NCI-H69 (cell line): ENCODE measurements at regions not wholly inside any gene's neighbourhood (a gene's known extent, or its start where the extent isn't known, plus 50 kb on each side); places are given as distances from the start of the nearest gene placed in this dataset.
A peak's percentile ranks its signal among the peaks of the same experiment; 100 is the strongest.
"Not testable (repeated sequence)": the region's sequence is repeated elsewhere in the genome, so short reads cannot be mapped to it uniquely, and the experiment has no call there.

ENCODE experiments used
- DNase-seq: peaks from one replicate; lab custom pipeline; 2025; lab: John Stamatoyannopoulos, UW

GRCh38 chr6:854406-855118 is 161.6 kb upstream of the EXOC2 start:
- DNase-seq: no peak

GRCh38 chr6:852216-852615 is 159.3 kb upstream of the EXOC2 start:
- not testable (repeated sequence) for DNase-seq

- no peak for DNase-seq
These were observed 156.2 kb upstream of the EXOC2 start for GRCh38 chr6:849075-849506.

- no peak for DNase-seq
These were observed 152.6 kb upstream of the EXOC2 start for GRCh38 chr6:845566-845965.

GRCh38 chr6:845101-845500 is 152.2 kb upstream of the EXOC2 start:
- no peak for DNase-seq

- no peak for DNase-seq
These were observed 149.2 kb upstream of the EXOC2 start for GRCh38 chr6:842141-842540.

- no peak for DNase-seq
These were observed 148.6 kb upstream of the EXOC2 start for GRCh38 chr6:841569-841968.

GRCh38 chr6:839201-839600 is 146.3 kb upstream of the EXOC2 start:
- no peak for DNase-seq

GRCh38 chr6:837380-837779 is 144.4 kb upstream of the EXOC2 start:
- DNase-seq: no peak

GRCh38 chr6:836276-836853 is 143.4 kb upstream of the EXOC2 start:
- DNase-seq: no peak

- DNase-seq: no peak
These were observed 142.7 kb upstream of the EXOC2 start for GRCh38 chr6:835476-836160.

- no peak for DNase-seq
These were observed 141.9 kb upstream of the EXOC2 start for GRCh38 chr6:834866-835265.

- DNase-seq: no peak
These were observed 141.3 kb upstream of the EXOC2 start for GRCh38 chr6:834190-834589.

GRCh38 chr6:832804-833203 is 139.9 kb upstream of the EXOC2 start:
- DNase-seq: not testable (repeated sequence)

- DNase-seq: peak; percentile 79
These were observed 137.9 kb upstream of the EXOC2 start for GRCh38 chr6:830667-831327.

GRCh38 chr6:829656-830055 is 136.7 kb upstream of the EXOC2 start:
- no peak for DNase-seq

- no peak for DNase-seq
These were observed 134.5 kb upstream of the EXOC2 start for GRCh38 chr6:827431-827830.

- DNase-seq: no peak
These were observed 126.2 kb upstream of the EXOC2 start for GRCh38 chr6:819122-819521.

GRCh38 chr6:818196-818595 is 125.3 kb upstream of the EXOC2 start:
- DNase-seq: no peak

- DNase-seq: no peak
These were observed 123.7 kb upstream of the EXOC2 start for GRCh38 chr6:816510-817084.

GRCh38 chr6:815348-815738 is 122.4 kb upstream of the EXOC2 start:
- DNase-seq: peak; percentile 10
